Stimulated activated effector memory CD8-positive, alpha-beta T cell treated with anti-CD3 and anti-CD28 coated beads, Interleukin-12 subunit alpha, Interleukin-12 subunit beta, amount 100 ng/mL, for 72 hours (primary cell): ENCODE measurements at regions not wholly inside any gene's neighbourhood (a gene's known extent, or its start where the extent isn't known, plus 50 kb on each side); places are given as distances from the start of the nearest gene placed in this dataset.
"Not testable (repeated sequence)": the region's sequence is repeated elsewhere in the genome, so short reads cannot be mapped to it uniquely, and the experiment has no call there.

Experiments
- ATAC-seq: fragments of 150-1000 bp; cut with Tn5 transposase; 2 replicates; pipeline ENCODE4 v1.10.0; 2021
- DNase-seq, 2 donors: peaks; one replicate each; pipeline ENCODE4 v3.0.0; 2021 to 2022; ENCODE audit warnings: low spot score in 2 of 2
- H3K27ac Mint-ChIP-seq: one replicate; pipeline ENCODE4 v1.8.0; 2022; ENCODE audit warnings: mild to moderate bottlenecking, mixed read lengths
- H3K36me3 Mint-ChIP-seq: one replicate; pipeline ENCODE4 v1.8.0; 2022; ENCODE audit warnings: mild to moderate bottlenecking, mixed read lengths
- H3K4me1 Mint-ChIP-seq: one replicate; pipeline ENCODE4 v1.8.0; 2022; ENCODE audit warnings: mixed read lengths
- H3K4me3 Mint-ChIP-seq: one replicate; pipeline ENCODE4 v1.8.0; 2022; ENCODE audit warnings: mild to moderate bottlenecking, mixed read lengths
- H3K9me3 Mint-ChIP-seq: one replicate; pipeline ENCODE4 v1.8.0; 2022; ENCODE audit warnings: mixed read lengths

DNA sequence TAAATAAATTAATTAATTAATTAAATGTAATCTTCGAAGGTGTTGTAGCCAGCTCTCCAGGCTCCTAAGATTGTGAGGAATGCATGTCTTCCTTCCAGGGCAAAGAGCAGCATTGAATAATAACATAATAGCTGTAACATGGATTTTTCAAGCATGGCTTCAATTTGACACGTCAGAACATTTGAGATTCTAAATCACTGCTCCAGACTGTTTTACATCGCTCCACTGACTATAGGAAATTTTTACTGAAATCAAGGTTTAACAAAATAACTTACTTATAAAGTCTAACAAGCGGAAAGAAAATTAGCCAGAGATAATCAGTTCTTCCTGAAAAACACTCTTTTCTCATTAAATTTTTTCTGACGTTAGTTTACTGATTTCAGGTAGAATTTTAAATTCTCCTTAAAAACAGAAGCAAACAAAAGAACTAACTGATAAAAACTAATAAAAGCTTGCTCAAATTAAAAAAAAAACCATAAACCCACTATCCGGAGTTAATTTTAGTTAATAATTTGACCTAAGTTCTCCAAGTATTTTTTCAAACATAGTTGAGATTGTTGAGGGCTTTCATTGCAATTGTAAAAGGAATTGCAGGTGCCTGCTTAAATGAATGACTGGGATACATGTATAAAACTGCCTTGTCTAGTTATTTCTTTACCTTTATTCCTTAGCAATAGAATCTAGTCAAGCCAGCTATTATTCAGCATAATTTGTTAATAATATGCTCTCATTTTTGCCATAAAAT lies 51.2 kb upstream of the SGCE start:
- Mint-ChIP-seq H3K36me3 (no peaks in the 10 kb centered on the region), H3K4me3 (no peak overlapping the region), H3K9me3 (no peaks in the 10 kb centered on the region), H3K4me1 (no peaks in the 10 kb centered on the region), H3K27ac (no peak overlapping the region)
- ATAC-seq (no peak), DNase-seq (no peak)

DNA sequence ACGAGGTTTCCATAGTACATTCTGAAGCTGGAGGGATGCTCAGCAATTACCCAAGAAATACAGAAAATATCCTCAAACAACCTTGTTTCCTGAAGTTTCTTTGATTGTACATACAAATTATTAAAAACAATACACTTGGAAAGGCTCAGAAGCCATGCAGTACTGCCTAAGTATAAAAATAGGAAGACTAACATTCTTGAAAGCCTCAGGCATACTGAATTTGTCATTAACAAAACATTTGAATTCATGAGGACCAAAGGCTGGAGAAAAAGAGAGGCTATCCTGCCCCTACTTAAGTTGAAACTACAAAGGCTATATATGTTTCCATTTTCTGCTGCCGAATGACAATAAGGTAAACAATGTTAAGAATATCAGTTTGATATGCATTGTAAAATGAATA lies 54.3 kb upstream of the SGCE start:
- no peaks in the 10 kb centered on the region for H3K4me1 Mint-ChIP-seq
- DNase-seq (no peak), ATAC-seq (no peak)
- no peaks in the 10 kb centered on the region for H3K9me3 Mint-ChIP-seq
- H3K36me3 Mint-ChIP-seq = no peaks in the 10 kb centered on the region
- H3K4me3 Mint-ChIP-seq = no peak overlapping the region
- H3K27ac Mint-ChIP-seq = no peak overlapping the region

DNA sequence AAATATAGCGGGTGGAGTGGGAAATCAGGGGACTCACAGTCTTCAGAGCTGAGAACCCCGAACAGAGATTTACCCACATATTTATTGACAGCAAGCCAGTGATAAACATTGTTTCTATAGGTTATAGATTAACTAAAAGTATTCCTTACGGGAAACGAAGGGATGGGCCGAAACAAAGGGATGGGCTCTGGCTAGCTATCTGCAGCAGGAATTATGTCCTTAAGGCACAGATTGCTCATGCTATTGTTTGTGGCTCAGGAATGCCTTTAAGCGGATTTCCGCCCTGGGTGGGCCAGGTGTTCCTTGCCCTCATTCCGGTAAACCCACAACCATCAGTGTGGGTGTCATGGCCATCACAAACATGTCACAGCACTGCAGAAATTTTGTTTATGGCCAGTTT lies 66.4 kb upstream of the SGCE start:
- not testable (repeated sequence) for H3K9me3 Mint-ChIP-seq, ATAC-seq, H3K4me1 Mint-ChIP-seq, H3K4me3 Mint-ChIP-seq, DNase-seq, H3K36me3 Mint-ChIP-seq, H3K27ac Mint-ChIP-seq

DNA sequence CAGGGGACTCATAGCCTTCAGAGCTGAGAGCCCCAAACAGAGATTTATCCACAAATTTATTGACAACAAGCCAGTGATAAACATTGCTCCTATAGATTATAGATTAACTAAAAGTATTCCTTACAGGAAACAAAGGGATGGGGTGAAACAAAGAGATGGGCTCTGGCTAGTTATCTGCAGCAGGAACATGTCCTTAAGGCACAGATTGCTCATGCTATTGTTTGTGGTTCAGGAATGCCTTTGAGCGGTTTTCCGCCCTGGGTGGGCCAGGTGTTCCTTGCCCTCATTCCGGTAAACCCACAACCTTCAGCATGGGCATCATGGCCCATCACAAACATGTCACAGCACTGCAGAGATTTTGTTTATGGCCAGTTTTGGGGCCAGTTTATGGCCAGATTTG lies 73.0 kb upstream of the SGCE start:
- not testable (repeated sequence) for H3K4me1 Mint-ChIP-seq, H3K4me3 Mint-ChIP-seq, H3K36me3 Mint-ChIP-seq, H3K9me3 Mint-ChIP-seq, H3K27ac Mint-ChIP-seq, ATAC-seq, DNase-seq

DNA sequence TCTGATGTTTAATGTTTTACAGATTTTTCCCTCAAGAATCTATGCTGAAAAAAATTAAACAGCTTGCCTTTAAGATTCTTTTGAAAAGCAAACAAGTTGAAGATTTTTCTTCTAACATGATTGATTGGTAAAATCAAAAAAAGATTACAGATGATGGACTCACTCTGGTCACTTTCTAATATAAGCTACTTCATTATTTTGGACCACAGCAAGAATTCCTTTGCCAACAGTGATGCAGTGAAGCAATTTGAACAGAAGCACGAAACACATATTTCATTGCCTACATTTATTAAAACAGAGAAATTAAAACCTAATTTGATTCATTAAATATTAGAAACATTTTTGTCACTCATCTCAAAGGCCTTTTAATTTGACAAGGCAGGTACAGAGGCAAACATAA lies 82.1 kb upstream of the SGCE start:
- H3K27ac Mint-ChIP-seq = no peak overlapping the region
- no peaks in the 10 kb centered on the region for H3K4me1 Mint-ChIP-seq
- no peak overlapping the region for H3K4me3 Mint-ChIP-seq
- ATAC-seq = no peak
- no peaks in the 10 kb centered on the region for H3K36me3 Mint-ChIP-seq
- H3K9me3 Mint-ChIP-seq = no peaks in the 10 kb centered on the region
- DNase-seq = no peak

DNA sequence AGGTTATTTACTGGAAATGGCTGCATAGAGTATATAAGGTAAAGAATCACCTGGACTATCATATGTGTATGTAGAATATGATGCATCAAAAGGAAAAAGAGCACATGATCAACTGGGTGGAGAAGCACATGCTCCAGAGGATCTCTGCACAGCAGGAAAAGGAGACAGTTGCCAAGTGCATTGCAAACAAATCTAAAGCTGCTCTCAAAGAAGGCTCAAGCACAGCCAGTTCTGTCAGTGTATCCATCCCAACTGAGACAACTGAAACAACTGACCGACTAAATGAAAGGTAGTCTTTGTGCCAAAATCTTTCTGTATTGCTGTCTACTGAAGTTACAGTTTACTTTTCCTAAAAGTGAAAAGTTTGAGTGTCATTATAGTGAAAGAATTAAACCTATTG lies 83.2 kb upstream of the SGCE start:
- Mint-ChIP-seq H3K9me3 (no peaks in the 10 kb centered on the region), H3K4me1 (no peaks in the 10 kb centered on the region), H3K4me3 (no peak overlapping the region), H3K27ac (no peak overlapping the region), H3K36me3 (no peaks in the 10 kb centered on the region)
- ATAC-seq (no peak), DNase-seq (no peak)

DNA sequence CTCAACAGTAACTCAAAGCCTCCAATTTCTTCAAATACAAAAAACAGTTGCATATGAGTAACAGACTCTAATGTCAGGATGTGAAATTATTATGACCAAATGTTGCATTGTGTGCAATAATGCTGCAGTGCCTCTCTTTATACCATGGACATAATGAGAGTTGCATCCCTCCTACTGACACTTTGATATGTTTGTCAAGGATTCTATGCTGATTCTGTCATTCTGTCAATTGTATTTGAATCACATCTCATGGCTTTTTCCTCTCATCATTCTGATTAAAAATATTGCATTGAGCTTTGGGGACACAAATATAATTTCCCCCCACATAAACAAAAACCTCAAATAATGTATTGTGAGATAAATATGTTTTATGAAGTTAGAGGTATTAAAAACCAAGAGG lies 84.6 kb upstream of the SGCE start:
- ATAC-seq (no peak), DNase-seq (no peak)
- no peak overlapping the region for H3K4me3 Mint-ChIP-seq
- no peaks in the 10 kb centered on the region for H3K4me1 Mint-ChIP-seq
- H3K36me3 Mint-ChIP-seq = no peaks in the 10 kb centered on the region
- no peak overlapping the region for H3K27ac Mint-ChIP-seq
- H3K9me3 Mint-ChIP-seq = no peaks in the 10 kb centered on the region

DNA sequence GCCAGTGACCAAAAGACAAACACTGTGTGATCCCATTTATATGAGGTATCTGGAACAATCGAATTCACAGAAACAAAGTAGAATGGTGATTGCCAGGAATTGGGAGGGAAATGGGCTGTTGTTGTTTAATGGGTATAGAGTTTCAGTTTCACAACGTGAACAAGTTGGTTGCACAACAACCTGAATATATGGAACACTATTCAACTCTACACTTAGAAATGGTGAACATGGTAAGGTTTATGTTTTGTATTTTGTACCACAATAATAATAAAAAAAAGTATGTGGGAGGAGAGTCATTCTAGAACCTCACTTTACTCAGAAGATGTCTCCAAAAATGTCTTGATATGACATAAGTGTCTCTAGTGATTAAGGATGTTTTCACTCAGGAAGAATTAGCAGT lies 85.2 kb upstream of the SGCE start:
- no peak overlapping the region for H3K4me3 Mint-ChIP-seq
- no peaks in the 10 kb centered on the region for H3K36me3 Mint-ChIP-seq
- ATAC-seq (peak; percentile 70), DNase-seq (no peak)
- no peaks in the 10 kb centered on the region for H3K4me1 Mint-ChIP-seq
- H3K9me3 Mint-ChIP-seq = no peaks in the 10 kb centered on the region
- H3K27ac Mint-ChIP-seq = no peak overlapping the region

DNA sequence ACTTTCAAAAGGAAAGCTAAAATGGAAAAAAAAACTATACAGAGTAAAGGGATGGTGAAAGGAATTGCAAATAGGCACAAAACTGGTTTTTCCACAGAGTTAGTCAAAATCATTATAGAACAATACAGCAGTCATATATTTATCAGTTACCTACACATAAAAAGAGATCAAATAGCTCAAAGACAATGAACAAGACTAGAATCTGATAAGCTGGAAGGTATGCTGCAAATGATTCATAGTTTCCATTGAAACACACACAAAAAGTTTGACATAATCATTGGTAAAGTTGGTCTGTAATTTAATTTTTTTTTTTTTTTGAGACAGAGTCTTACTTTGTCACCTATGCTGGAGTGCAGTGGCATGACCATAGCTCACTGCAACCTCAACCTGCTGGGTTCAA lies 92.4 kb upstream of the SGCE start:
- Mint-ChIP-seq H3K4me3 (no peak overlapping the region), H3K4me1 (no peaks in the 10 kb centered on the region), H3K36me3 (no peaks in the 10 kb centered on the region), H3K9me3 (peaks cover 6% of the 10 kb centered on the region), H3K27ac (no peak overlapping the region)
- DNase-seq = no peak
- ATAC-seq = no peak

DNA sequence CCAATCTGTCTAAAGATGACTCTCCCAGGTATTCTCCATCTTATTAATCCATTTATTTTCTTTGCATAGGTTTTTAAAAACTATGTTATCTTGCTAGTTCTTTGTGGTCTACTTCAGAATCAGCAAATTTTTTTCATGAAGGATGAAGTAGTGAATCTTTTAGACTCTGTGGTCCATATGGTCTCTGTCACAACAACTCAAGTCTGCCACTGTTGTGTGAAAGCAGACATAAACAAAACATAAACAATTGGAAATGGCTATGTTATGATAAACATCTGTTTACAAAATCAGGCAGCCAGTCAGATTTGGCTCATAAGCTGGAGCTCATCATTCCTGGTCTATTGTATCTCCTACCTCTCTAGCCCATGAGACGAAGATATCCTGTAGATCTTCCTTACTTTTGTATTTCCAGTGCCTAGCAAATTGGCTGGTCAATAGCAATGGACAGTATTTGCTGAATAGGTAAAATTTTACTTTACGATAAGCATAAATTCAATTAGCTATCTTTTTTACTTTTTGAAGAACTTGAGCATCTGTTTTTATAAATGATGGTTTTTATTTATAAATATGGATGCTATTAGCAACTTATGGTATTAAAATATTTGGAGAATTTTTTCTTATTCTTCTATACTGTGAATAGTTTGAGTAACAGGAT lies 104.6 kb upstream of the SGCE start:
- H3K36me3 Mint-ChIP-seq = no peaks in the 10 kb centered on the region
- DNase-seq (no peak), ATAC-seq (no peak)
- no peak overlapping the region for H3K27ac Mint-ChIP-seq
- no peaks in the 10 kb centered on the region for H3K9me3 Mint-ChIP-seq
- H3K4me3 Mint-ChIP-seq = no peak overlapping the region
- H3K4me1 Mint-ChIP-seq = no peaks in the 10 kb centered on the region

DNA sequence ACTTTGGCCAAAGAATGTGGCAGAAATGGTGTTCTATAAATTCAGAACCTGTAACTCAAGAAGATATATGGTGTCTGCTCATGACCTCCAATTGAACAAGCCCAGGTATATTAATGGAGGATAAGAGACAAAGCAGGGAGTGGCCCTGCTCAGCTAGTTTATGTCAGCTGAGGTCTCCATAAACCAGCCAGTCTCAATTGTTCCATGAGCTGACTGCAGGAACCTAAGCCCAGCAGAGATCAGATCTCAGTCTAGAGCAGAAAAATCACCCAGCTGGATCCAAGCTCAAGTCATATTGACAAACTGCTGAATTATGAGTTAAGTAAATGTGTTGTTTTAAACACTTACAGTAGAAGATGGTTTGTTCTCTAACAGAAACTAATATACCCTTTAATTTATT lies 105.5 kb upstream of the SGCE start:
- no peaks in the 10 kb centered on the region for H3K36me3 Mint-ChIP-seq

DNA sequence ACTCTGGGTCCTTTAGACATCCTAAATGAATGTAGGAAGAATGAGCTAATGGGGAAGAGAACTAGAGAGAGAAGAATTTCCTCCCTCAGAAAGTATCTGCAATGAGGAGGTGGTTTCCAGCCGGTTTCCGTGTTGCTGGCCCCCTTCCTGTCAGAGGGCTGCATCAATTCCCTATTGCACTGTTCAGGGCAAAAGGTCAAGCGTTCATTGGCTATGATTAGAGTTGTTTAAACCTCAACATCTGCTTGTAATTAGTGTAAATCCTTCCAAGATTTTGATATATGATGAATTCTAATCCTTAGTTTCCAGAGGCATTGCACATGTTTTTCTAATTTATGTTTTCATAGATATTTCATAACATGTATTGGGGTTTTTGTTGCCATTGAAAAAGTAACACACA lies 107.3 kb upstream of the SGCE start:
- Mint-ChIP-seq H3K36me3 (no peaks in the 10 kb centered on the region), H3K9me3 (no peaks in the 10 kb centered on the region), H3K27ac (no peak overlapping the region), H3K4me1 (no peaks in the 10 kb centered on the region), H3K4me3 (no peak overlapping the region)
- ATAC-seq (no peak), DNase-seq (no peak)

More for the DNA sequence above, 105.5 kb upstream of the SGCE start:
- DNase-seq = no peak
- H3K4me3 Mint-ChIP-seq = no peak overlapping the region
- H3K27ac Mint-ChIP-seq = no peak overlapping the region
- ATAC-seq = no peak
- no peaks in the 10 kb centered on the region for H3K9me3 Mint-ChIP-seq
- H3K4me1 Mint-ChIP-seq = no peaks in the 10 kb centered on the region

DNA sequence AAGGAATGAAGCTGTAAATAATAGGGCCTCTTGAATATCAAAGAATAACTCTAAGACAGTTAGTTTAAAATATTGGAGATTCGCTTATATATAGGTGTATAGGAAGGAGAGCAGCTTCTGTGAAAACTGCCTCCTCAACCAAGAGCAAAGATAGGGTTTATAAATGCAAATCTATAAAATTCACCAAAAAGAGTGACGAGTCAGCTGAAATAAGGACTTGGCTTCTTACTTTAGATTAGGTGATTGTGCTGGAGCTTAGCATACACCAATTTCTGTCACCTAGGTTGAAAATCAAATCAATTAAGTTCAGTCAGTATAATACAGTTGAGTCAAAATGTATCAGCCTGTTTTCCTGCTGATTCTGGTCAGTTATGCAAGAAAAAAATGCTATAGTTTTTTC lies 113.8 kb upstream of the SGCE start:
- H3K4me3 Mint-ChIP-seq = no peak overlapping the region
- H3K9me3 Mint-ChIP-seq = no peaks in the 10 kb centered on the region
- no peaks in the 10 kb centered on the region for H3K36me3 Mint-ChIP-seq
- no peaks in the 10 kb centered on the region for H3K4me1 Mint-ChIP-seq
- no peak overlapping the region for H3K27ac Mint-ChIP-seq
- DNase-seq (no peak), ATAC-seq (no peak)

DNA sequence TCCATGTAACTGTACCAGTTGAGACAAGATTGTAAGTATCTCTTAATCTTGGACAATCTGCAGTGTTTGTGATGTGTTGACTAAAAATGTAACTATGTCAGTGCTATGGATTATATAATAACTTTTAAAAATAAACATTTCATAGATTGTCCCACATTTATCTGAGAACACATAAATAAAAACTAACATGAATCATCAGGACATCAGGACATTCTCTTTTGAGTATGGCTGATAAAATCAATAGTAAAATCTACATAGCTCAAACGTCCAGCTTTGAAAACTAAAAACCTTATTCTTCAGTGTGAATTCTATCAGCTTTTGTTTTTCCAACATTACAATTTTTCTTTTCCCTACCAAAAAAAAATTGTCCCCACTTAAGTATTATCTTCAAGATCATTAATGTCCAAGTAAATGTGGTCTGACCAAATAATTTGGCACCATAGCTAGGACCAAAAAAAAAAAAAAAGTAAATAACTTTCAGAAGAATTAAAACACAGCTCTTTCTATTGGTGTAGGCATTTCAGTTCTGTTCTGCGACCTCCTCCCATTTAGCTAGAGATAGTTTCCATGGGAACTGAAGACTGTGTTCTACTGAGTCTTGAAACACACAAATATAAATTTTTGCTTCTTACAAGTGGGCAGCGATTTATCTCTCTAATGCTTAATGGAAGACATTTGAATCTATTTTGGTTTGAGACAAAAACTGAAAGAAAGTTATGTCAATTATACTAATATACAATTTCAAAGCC lies 123.0 kb upstream of the SGCE start:
- DNase-seq (no peak), ATAC-seq (no peak)
- Mint-ChIP-seq H3K36me3 (no peaks in the 10 kb centered on the region), H3K4me3 (no peak overlapping the region), H3K4me1 (no peaks in the 10 kb centered on the region), H3K9me3 (no peaks in the 10 kb centered on the region), H3K27ac (no peak overlapping the region)

DNA sequence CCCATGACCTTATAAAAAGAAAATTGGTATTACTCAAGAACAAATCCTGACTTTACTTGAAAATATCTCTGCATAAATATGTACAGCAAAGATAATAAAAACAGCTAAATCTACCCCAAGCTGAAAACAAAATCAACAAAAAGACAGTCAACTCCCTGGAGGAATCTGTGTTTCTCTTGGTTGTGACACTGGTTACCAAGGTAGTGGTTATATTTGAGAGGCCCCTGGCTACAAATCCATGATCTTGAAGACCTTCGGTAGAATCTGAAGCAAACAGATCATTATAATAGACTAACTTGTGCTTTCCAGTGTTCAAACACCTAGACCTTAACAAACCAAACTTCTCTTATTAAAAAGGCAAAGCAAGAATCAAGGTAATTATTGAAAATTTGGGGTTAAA lies 123.9 kb upstream of the SGCE start:
- Mint-ChIP-seq H3K27ac (no peak overlapping the region), H3K4me3 (no peak overlapping the region), H3K4me1 (no peaks in the 10 kb centered on the region), H3K9me3 (no peaks in the 10 kb centered on the region), H3K36me3 (no peaks in the 10 kb centered on the region)
- no peak for ATAC-seq
- DNase-seq = no peak

DNA sequence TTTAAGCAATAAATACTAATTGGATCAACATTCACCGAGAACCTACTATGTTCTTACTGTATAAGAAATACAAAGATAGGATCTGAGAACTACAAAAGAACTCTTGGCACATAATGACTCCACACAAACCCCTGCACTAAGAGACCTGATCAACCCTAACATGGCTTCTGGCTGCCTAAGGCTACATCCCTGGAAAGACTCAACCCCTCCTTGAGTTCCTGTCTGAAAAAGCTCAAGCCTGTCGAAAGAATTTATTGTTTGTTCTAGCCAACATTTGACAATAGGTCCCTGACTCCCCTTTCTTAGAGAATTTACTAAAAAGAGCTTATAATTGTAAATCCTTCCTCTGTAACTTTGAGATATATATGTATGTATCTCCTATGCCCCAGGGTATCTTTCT lies 125.3 kb upstream of the SGCE start:
- no peak for ATAC-seq
- H3K4me1 Mint-ChIP-seq = no peaks in the 10 kb centered on the region
- H3K27ac Mint-ChIP-seq = no peak overlapping the region
- DNase-seq = no peak
- no peak overlapping the region for H3K4me3 Mint-ChIP-seq
- no peaks in the 10 kb centered on the region for H3K36me3 Mint-ChIP-seq
- H3K9me3 Mint-ChIP-seq = no peaks in the 10 kb centered on the region
